HCT116 (cell line): ENCODE measurements at regions not wholly inside any gene's neighbourhood (a gene's known extent, or its start where the extent isn't known, plus 50 kb on each side); places are given as distances from the start of the nearest gene placed in this dataset.

ENCODE experiments used
- ATAC-seq: fragments of 200-7000 bp; cut with Tn5 transposase; 2 replicates; pipeline ENCODE4 v1.9.1; 2020; ENCODE audit warnings: mild to moderate bottlenecking, moderate library complexity
- BruUV-seq: library from RNA; stranded (reverse); fragments of 400-500 nt; replicated peaks from 2 replicates; lab custom pipeline; 2021; lab: Mats Ljungman, UMichigan
- CTCF ChIA-PET: fragments of 300-600 bp; sonication (Branson Sonifier 250); formaldehyde crosslinking; loops from one replicate; lab custom pipeline; 2021; ENCODE audit warnings: antibody characterized with exemption; lab: Charles Lee
- POLR2A ChIA-PET: fragments of 300-600, 350-600 bp; sonication (Branson Sonifier 250); formaldehyde crosslinking; loops from one replicate; lab custom pipeline; 2021; ENCODE audit warnings: antibody characterized with exemption; lab: Charles Lee
- RAD21 ChIA-PET, 2 experiments: fragments of 300-600 bp; sonication (Branson Sonifier 250); formaldehyde crosslinking; loops; one replicate each; lab custom pipeline; 2023; ENCODE audit warnings: low total read pairs in 2 of 2; ENCODE audit not compliant: uncharacterized antibody in 2 of 2, unreplicated experiment in 2 of 2, low non-redundant PET in 1 of 2; lab: Charles Lee
- DNase-seq: peaks from one replicate; pipeline ENCODE4 v3.0.0-alpha.2; 2010; ENCODE audit warnings: low read depth, low spot score
- H2AFZ ChIP-seq: fragments of 200-600 bp; shearing (Covaris generic), sonication (generic); 2 replicates; pipeline ENCODE4 v1.6.1; 2017; ENCODE audit warnings: low read depth, mixed run types, mixed read lengths, antibody characterized with exemption, low read length; ENCODE audit not compliant: poor library complexity, severe bottlenecking
- H3K27ac ChIP-seq: 2 replicates; pipeline ENCODE4 v1.5.1; 2012; ENCODE audit warnings: low read depth, low read length
- H3K27me3 ChIP-seq: fragments of 200-600 bp; sonication (generic); 2 replicates; pipeline ENCODE4 v1.6.1; 2016; ENCODE audit warnings: mixed run types, low read length, mixed read lengths; ENCODE audit not compliant: insufficient read depth
- H3K36me3 ChIP-seq, 2 experiments: fragments of 200-500 bp in 1 of 2; fragments of 200-600 bp in 1 of 2; sonication (Bioruptor generic) in 1 of 2; sonication (generic) in 1 of 2; 2 replicates each; pipeline versions ENCODE4 v1.5.1 to v1.6.1; 2014 to 2016; ENCODE audit warnings: low read length in 2 of 2, inconsistent platforms in 1 of 2, mixed read lengths in 1 of 2, mixed run types in 1 of 2; ENCODE audit not compliant: insufficient read depth in 2 of 2, control insufficient read depth in 1 of 2
- H3K4me1 ChIP-seq, 2 experiments: fragments of 200-600 bp in 1 of 2; sonication (generic) in 1 of 2; 2 replicates each; pipeline versions ENCODE4 v1.5.1 to v1.6.1; 2012 to 2017; ENCODE audit warnings: low read length in 2 of 2, inconsistent platforms in 1 of 2, mild to moderate bottlenecking in 1 of 2, mixed read lengths in 1 of 2, mixed run types in 1 of 2, moderate library complexity in 1 of 2; ENCODE audit not compliant: insufficient read depth in 2 of 2, control insufficient read depth in 1 of 2
- H3K4me2 ChIP-seq: fragments of 200-600 bp; sonication (generic); 2 replicates; pipeline ENCODE4 v1.6.1; 2017; ENCODE audit warnings: mixed run types, low read length, mixed read lengths
- H3K4me3 ChIP-seq, 2 experiments: fragments of 200-600 bp in 1 of 2; sonication (generic) in 1 of 2; replicated peaks in 1 of 2; 2 replicates each; pipeline ENCODE4 v1.5.1; 2011 to 2016; ENCODE audit warnings: low read length in 2 of 2, control low read depth in 1 of 2, low read depth in 1 of 2, mild to moderate bottlenecking in 1 of 2, mixed read lengths in 1 of 2, mixed run types in 1 of 2
- H3K79me2 ChIP-seq: fragments of 200-600 bp; sonication (generic); 2 replicates; pipeline ENCODE4 v1.6.1; 2017; ENCODE audit warnings: mild to moderate bottlenecking, mixed run types, low read length, moderate library complexity, mixed read lengths; ENCODE audit not compliant: insufficient read depth
- H3K9ac ChIP-seq: fragments of 200-600 bp; sonication (generic); 2 replicates; pipeline ENCODE4 v1.6.1; 2016; ENCODE audit warnings: low read length, mixed read lengths
- H3K9me2 ChIP-seq: fragments of 200-600 bp; sonication (generic), shearing (Covaris generic); 2 replicates; pipeline ENCODE4 v1.6.1; 2017; ENCODE audit warnings: mixed run types, mild to moderate bottlenecking, moderate library complexity; ENCODE audit not compliant: insufficient read depth
- H3K9me3 ChIP-seq, 2 experiments: fragments of 200-500 bp in 1 of 2; fragments of 200-600 bp in 1 of 2; sonication (Bioruptor generic) in 1 of 2; sonication (generic) in 1 of 2; 2 replicates each; pipeline ENCODE4 v1.6.1; 2014 to 2017; ENCODE audit warnings: low read length in 2 of 2, mixed read lengths in 2 of 2, inconsistent platforms in 1 of 2, low read depth in 1 of 2, mild to moderate bottlenecking in 1 of 2, mixed run types in 1 of 2, moderate library complexity in 1 of 2; ENCODE audit not compliant: control insufficient read depth in 1 of 2, insufficient read depth in 1 of 2
- H4K20me1 ChIP-seq: fragments of 200-600 bp; sonication (generic), shearing (Covaris generic); 2 replicates; pipeline ENCODE4 v1.6.1; 2017; ENCODE audit warnings: mixed run types, mild to moderate bottlenecking, moderate library complexity; ENCODE audit not compliant: insufficient read depth
- CBX3 ChIP-seq: IDR thresholded peaks from 2 replicates; pipeline ENCODE4 v1.6.1; 2012; ENCODE audit warnings: low read depth
- CEBPB ChIP-seq: IDR thresholded peaks from 2 replicates; pipeline ENCODE4 v1.6.1; 2012; ENCODE audit warnings: low read depth
- EGR1 ChIP-seq: IDR thresholded peaks from 2 replicates; pipeline ENCODE4 v1.6.1; 2012; ENCODE audit warnings: low read depth
- EZH2 ChIP-seq: fragments of 200-600 bp; sonication (generic); IDR thresholded peaks from 2 replicates; pipeline ENCODE4 v1.6.1; 2017; ENCODE audit warnings: antibody characterized with exemption, mixed run types
- EZH2phosphoT487 ChIP-seq: fragments of 200-600 bp; IDR thresholded peaks from 2 replicates; pipeline ENCODE4 v1.6.1; 2018; ENCODE audit warnings: antibody characterized with exemption, borderline replicate concordance
- FOSL1 ChIP-seq: IDR thresholded peaks from 2 replicates; pipeline ENCODE4 v1.6.1; 2012; ENCODE audit warnings: low read depth
- POLR2A ChIP-seq: IDR thresholded peaks from 2 replicates; pipeline ENCODE4 v1.7.0; 2011; ENCODE audit warnings: borderline replicate concordance; ENCODE audit not compliant: insufficient read depth, insufficient read length; ENCODE audit errors: extremely low read depth
- POLR2AphosphoS5 ChIP-seq: IDR thresholded peaks from 2 replicates; pipeline ENCODE4 v1.6.1; 2011; ENCODE audit warnings: mild to moderate bottlenecking, low read depth, low read length, moderate library complexity
- RAD21 ChIP-seq: IDR thresholded peaks from 2 replicates; pipeline ENCODE4 v1.6.1; 2012; ENCODE audit warnings: low read depth, mild to moderate bottlenecking
- SIN3A ChIP-seq: IDR thresholded peaks from 2 replicates; pipeline ENCODE4 v1.6.1; 2012; ENCODE audit warnings: low read depth
- SRF ChIP-seq: IDR thresholded peaks from 2 replicates; pipeline ENCODE4 v1.6.1; 2012; ENCODE audit warnings: low read depth
- TCF7L2 ChIP-seq: IDR thresholded peaks from 2 replicates; pipeline ENCODE4 v1.7.0; 2011; ENCODE audit warnings: borderline replicate concordance, inconsistent platforms; ENCODE audit not compliant: insufficient read depth, insufficient read length; ENCODE audit errors: extremely low read depth
- YY1 ChIP-seq: IDR thresholded peaks from 2 replicates; pipeline ENCODE4 v1.6.1; 2011; ENCODE audit warnings: low read length, low read depth, moderate library complexity, mild to moderate bottlenecking; ENCODE audit not compliant: insufficient replicate concordance; ENCODE audit errors: extremely low read depth
- ZFX ChIP-seq: fragments of 450-650 bp; IDR thresholded peaks from 2 replicates; pipeline ENCODE4 v1.6.1; 2017
- ZNF274 ChIP-seq: fragments of 200-500 bp; sonication (Bioruptor generic); IDR thresholded peaks from 2 replicates; pipeline ENCODE4 v1.6.1; 2014; ENCODE audit warnings: mild to moderate bottlenecking, low read depth, low read length, inconsistent platforms
- intact Hi-C: fragments of 100-400 bp; cut with micrococcal nuclease; formaldehyde crosslinking; loops from 2 replicates; pipeline ENCODE4 v1.10.0; 2022
- TF ChIP-seq, protein P1 (sequence below): IDR thresholded peaks from 2 replicates; pipeline ENCODE4 v1.6.1; 2011; ENCODE audit warnings: mild to moderate bottlenecking, low read length, moderate library complexity; ENCODE audit not compliant: insufficient replicate concordance; ENCODE audit errors: extremely low read depth
- TF ChIP-seq, protein P2 (sequence below): IDR thresholded peaks from 2 replicates; pipeline ENCODE4 v1.6.1; 2012

DNA sequence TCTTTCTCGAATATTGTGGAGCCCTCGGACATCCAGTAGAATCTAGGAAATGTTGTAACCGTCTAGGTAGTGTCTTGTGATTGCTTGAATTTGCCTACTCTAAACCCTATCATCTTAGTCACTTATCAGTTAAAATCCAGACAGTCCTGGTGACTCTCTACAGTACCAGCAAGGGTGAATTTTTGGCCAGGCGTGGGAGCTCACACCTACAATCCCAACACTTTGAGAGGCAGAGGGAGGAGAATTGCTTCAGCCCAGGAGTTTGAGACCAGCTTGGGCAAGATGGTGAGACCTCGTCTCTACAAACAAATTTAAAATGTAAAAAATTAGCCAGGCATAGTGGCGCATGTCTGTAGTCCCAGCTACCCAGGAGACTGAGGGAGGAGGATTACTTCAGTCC is 230.9 kb downstream of the CHRM3 start:
- Histone ChIP-seq H3K4me1 (no peaks in the 10 kb centered on the region), H3K27ac (no peak overlapping the region), H3K79me2 (no peaks in the 10 kb centered on the region), H2AFZ (no peak overlapping the region), H3K9me2 (no peaks in the 10 kb centered on the region), H3K9me3 (peaks cover 3 to 18% of the 10 kb centered on the region in 2 experiments; a peak in 3 of 4 replicates), H3K36me3 (no peaks in the 10 kb centered on the region), H3K27me3 (no peaks in the 10 kb centered on the region), H3K4me2 (no peak overlapping the region), H3K9ac (no peak overlapping the region), H4K20me1 (no peaks in the 10 kb centered on the region), H3K4me3 (no peak overlapping the region)
- CTCF ChIA-PET, result no interaction called here
- BruUV-seq, result no TSS peak
- no peak for ATAC-seq
- POLR2A ChIA-PET, result no interaction called here
- no peak for DNase-seq
- RAD21 ChIA-PET, result no interaction called here
- intact Hi-C loops, result no loop called here
- TF ChIP-seq POLR2A, result no peak
- TF ChIP-seq POLR2AphosphoS5, result no peak
- TF ChIP-seq, protein P1, sequence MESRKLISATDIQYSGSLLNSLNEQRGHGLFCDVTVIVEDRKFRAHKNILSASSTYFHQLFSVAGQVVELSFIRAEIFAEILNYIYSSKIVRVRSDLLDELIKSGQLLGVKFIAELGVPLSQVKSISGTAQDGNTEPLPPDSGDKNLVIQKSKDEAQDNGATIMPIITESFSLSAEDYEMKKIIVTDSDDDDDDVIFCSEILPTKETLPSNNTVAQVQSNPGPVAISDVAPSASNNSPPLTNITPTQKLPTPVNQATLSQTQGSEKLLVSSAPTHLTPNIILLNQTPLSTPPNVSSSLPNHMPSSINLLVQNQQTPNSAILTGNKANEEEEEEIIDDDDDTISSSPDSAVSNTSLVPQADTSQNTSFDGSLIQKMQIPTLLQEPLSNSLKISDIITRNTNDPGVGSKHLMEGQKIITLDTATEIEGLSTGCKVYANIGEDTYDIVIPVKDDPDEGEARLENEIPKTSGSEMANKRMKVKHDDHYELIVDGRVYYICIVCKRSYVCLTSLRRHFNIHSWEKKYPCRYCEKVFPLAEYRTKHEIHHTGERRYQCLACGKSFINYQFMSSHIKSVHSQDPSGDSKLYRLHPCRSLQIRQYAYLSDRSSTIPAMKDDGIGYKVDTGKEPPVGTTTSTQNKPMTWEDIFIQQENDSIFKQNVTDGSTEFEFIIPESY, result no peak
- TF ChIP-seq YY1, result no peak
- TF ChIP-seq ZFX, result no peak
- no peak for TF ChIP-seq SRF
- no peak for TF ChIP-seq ZNF274
- no peak for TF ChIP-seq EZH2phosphoT487
- TF ChIP-seq CBX3, result no peak
- no peak for TF ChIP-seq RAD21
- TF ChIP-seq EGR1, result no peak
- TF ChIP-seq EZH2, result no peak
- TF ChIP-seq SIN3A, result no peak
- TF ChIP-seq FOSL1, result no peak
- TF ChIP-seq, protein P2, sequence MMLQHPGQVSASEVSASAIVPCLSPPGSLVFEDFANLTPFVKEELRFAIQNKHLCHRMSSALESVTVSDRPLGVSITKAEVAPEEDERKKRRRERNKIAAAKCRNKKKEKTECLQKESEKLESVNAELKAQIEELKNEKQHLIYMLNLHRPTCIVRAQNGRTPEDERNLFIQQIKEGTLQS, result no peak
- TF ChIP-seq TCF7L2, result no peak
- no peak for TF ChIP-seq CEBPB
